ENCODE measurements at regions not wholly inside any gene's neighbourhood (a gene's known extent, or its start where the extent isn't known, plus 50 kb on each side); places are given as distances from the start of the nearest gene placed in this dataset.

- DNase-seq (no peak), ATAC-seq (no peak)
- no peaks in the 10 kb centered on the region for H3K27me3 Mint-ChIP-seq (ENCODE audit: low read depth)
- H3K4me1 Mint-ChIP-seq (ENCODE audit: low read depth): no peaks in the 10 kb centered on the region
- no peaks in the 10 kb centered on the region for H3K36me3 Mint-ChIP-seq (ENCODE audit: insufficient read depth)
- no peak overlapping the region for H3K4me3 Mint-ChIP-seq
- no peaks in the 10 kb centered on the region for H3K9me3 Mint-ChIP-seq
Measured at GRCh38 chr4:110953898-110954297, 331.0 kb upstream of the PITX2 start.

GRCh38 chr4:110955748-110956147, 332.9 kb upstream of the PITX2 start:
- no peaks in the 10 kb centered on the region for H3K36me3 Mint-ChIP-seq (ENCODE audit: insufficient read depth)
- H3K27me3 Mint-ChIP-seq (ENCODE audit: low read depth): no peaks in the 10 kb centered on the region
- ATAC-seq (no peak), DNase-seq (no peak)
- no peaks in the 10 kb centered on the region for H3K4me1 Mint-ChIP-seq (ENCODE audit: low read depth)
- H3K9me3 Mint-ChIP-seq: no peaks in the 10 kb centered on the region
- no peak overlapping the region for H3K4me3 Mint-ChIP-seq

DNA sequence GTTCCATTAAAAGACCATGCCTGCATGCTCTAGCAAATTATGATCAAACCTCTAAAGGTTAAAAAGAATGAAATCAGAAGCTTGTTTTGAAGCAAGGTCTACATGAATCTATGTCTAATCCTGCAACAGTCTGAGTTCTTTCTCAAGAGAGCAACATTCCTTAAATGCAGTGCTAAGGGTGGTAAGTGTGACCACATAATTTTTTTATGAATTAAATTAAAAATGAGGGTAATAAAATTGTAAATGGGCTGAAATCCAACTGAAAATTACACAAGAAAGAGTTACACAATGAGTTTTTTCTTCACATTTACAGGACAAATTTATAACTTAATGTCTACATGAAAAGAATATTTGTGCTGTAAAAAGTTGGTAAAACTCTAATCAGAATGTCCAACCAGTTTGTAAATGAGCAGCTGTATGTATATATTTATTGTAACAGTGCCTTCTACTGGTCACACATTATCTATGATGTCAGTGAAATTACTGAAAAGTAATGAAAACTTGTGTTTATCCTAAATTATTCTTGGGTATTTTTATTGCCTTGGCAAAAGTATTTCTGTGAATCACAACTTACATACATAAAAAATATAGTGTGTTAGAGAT, 336.3 kb upstream of the PITX2 start:
- Mint-ChIP-seq H3K27me3 (ENCODE audit: low read depth) (no peaks in the 10 kb centered on the region), H3K4me3 (no peak overlapping the region), H3K4me1 (ENCODE audit: low read depth) (no peaks in the 10 kb centered on the region), H3K36me3 (ENCODE audit: insufficient read depth) (no peaks in the 10 kb centered on the region), H3K9me3 (no peaks in the 10 kb centered on the region)
- no peak for ATAC-seq
- no peak for DNase-seq

DNA sequence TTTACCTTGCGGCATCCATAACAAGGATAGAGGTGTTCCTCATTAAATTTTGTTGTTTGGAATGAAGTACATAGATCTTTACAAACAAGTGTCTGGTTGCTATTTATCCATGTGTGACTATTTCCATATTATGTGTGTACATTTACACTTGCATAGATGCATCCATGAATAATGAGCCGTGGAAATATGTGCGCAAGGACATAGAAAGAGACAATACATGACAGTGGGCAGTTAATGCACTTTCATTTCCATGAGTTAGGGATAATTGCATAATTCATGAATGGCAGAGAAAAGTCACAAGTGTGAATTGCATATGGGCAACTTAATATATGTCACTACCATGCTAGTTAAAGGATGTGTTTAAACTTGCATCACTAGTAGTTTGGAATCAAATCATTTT, 338.2 kb upstream of the PITX2 start:
- H3K9me3 Mint-ChIP-seq: no peaks in the 10 kb centered on the region
- ATAC-seq (no peak), DNase-seq (no peak)
- H3K27me3 Mint-ChIP-seq (ENCODE audit: low read depth): no peaks in the 10 kb centered on the region
- H3K4me1 Mint-ChIP-seq (ENCODE audit: low read depth): no peaks in the 10 kb centered on the region
- H3K36me3 Mint-ChIP-seq (ENCODE audit: insufficient read depth): no peaks in the 10 kb centered on the region
- no peak overlapping the region for H3K4me3 Mint-ChIP-seq

DNA sequence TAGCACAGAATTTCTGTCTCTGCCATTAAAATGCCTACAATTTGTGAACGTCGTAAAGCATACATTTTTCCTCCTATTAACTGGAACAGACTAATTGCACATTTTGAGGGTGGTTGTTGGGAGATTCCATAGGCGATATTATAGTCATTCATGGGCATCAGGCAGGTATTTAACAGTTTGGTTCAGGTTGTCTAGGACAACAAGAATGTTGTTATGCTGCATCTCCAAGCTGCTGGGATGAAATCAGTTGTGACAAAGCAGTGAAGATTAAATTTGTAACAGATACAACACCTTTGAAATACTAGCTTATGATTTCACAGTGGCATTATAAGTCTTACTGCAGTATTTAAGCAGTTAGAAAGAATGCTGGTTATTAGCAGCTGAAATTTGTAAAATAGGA, 339.7 kb upstream of the PITX2 start:
- no peaks in the 10 kb centered on the region for H3K36me3 Mint-ChIP-seq (ENCODE audit: insufficient read depth)
- no peaks in the 10 kb centered on the region for H3K4me1 Mint-ChIP-seq (ENCODE audit: low read depth)
- H3K9me3 Mint-ChIP-seq: no peaks in the 10 kb centered on the region
- ATAC-seq (no peak), DNase-seq (no peak)
- no peak overlapping the region for H3K4me3 Mint-ChIP-seq
- H3K27me3 Mint-ChIP-seq (ENCODE audit: low read depth): no peaks in the 10 kb centered on the region

DNA sequence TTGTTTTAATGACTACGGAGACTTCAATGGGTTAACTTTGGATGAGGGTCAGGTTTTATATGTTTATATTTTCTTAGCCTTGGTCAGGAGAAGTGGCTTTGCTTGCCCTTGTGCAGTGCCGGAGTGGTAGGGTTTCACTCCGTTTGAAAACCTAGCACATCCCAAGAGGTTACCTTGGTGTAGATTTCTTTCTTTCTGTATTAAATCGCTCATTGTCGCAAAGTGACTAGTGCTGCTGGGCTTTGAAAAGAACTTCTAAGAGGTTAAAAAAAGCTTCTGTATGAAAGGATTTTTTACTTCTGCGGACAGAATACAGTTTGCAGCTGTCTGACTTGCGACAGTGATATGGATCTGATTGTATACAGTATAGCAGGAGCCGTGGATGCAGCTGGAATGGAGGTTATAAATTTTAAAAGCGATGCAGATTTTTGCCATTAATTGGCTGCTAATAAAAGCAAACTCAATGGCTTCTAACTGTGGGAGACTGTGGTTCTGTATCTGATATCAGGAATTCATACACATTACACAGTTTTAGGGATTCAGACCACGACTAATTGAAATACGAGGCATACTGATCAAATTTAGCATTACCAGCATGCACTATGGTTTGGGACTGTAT, 340.9 kb upstream of the PITX2 start:
- Mint-ChIP-seq H3K27me3 (ENCODE audit: low read depth) (no peaks in the 10 kb centered on the region), H3K4me1 (ENCODE audit: low read depth) (no peaks in the 10 kb centered on the region), H3K36me3 (ENCODE audit: insufficient read depth) (no peaks in the 10 kb centered on the region), H3K4me3 (no peak overlapping the region), H3K9me3 (no peaks in the 10 kb centered on the region)
- DNase-seq (no peak), ATAC-seq (no peak)

DNA sequence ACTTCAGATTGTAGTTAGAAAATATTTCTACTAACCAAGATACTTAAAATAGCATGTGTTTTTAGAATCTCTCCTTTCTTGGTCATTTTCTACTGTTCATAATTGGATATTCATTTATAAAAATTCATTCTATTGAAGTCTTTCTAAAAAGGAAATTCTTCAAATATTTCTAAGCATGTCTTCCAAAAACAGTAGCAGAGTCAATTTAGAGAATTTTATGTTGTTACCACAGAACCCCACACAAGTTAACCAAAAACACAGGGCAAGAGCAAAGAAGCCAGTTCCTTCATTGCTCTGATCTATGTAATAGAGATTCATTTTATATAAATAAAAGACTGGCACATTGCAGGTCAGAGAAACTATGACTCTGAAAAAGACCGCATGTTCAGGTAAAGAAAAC, 345.1 kb upstream of the PITX2 start:
- Mint-ChIP-seq H3K9me3 (no peaks in the 10 kb centered on the region), H3K4me1 (ENCODE audit: low read depth) (no peaks in the 10 kb centered on the region), H3K27me3 (ENCODE audit: low read depth) (no peaks in the 10 kb centered on the region), H3K4me3 (no peak overlapping the region), H3K36me3 (ENCODE audit: insufficient read depth) (no peaks in the 10 kb centered on the region)
- DNase-seq (no peak), ATAC-seq (no peak)

GRCh38 chr4:110970642-110971041, 347.8 kb upstream of the PITX2 start:
- no peak for ATAC-seq
- H3K4me3 Mint-ChIP-seq: no peak overlapping the region
- H3K9me3 Mint-ChIP-seq: no peaks in the 10 kb centered on the region
- no peaks in the 10 kb centered on the region for H3K4me1 Mint-ChIP-seq (ENCODE audit: low read depth)
- no peaks in the 10 kb centered on the region for H3K36me3 Mint-ChIP-seq (ENCODE audit: insufficient read depth)
- no peak for DNase-seq
- no peaks in the 10 kb centered on the region for H3K27me3 Mint-ChIP-seq (ENCODE audit: low read depth)

DNA sequence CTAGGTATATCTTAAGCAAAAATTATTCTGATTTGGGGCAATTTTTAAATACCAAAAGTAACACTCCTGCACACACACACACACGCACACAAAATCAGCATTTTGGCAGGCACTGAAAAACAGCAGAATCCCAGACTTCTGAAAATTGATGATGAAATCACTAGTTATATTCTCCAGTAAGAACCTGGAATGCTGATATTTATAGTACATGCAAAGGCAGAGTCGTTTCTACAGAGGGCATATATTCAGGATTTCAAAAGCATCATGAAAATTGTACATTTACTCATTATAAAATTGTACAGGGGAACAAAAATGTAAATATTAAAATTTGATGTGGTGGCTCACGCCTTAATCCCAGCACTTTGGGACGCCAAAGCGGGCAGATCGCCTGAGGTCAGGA, 352.5 kb upstream of the PITX2 start:
- DNase-seq (no peak), ATAC-seq (no peak)
- Mint-ChIP-seq H3K4me3 (no peak overlapping the region), H3K4me1 (ENCODE audit: low read depth) (no peaks in the 10 kb centered on the region), H3K27me3 (ENCODE audit: low read depth) (no peaks in the 10 kb centered on the region), H3K9me3 (no peaks in the 10 kb centered on the region), H3K36me3 (ENCODE audit: insufficient read depth) (no peaks in the 10 kb centered on the region)

- DNase-seq (no peak), ATAC-seq (no peak)
- no peaks in the 10 kb centered on the region for H3K27me3 Mint-ChIP-seq (ENCODE audit: low read depth)
- H3K36me3 Mint-ChIP-seq (ENCODE audit: insufficient read depth): no peaks in the 10 kb centered on the region
- H3K9me3 Mint-ChIP-seq: no peaks in the 10 kb centered on the region
- H3K4me3 Mint-ChIP-seq: no peak overlapping the region
- no peaks in the 10 kb centered on the region for H3K4me1 Mint-ChIP-seq (ENCODE audit: low read depth)
Measured at GRCh38 chr4:110977554-110977953, 354.7 kb upstream of the PITX2 start.

DNA sequence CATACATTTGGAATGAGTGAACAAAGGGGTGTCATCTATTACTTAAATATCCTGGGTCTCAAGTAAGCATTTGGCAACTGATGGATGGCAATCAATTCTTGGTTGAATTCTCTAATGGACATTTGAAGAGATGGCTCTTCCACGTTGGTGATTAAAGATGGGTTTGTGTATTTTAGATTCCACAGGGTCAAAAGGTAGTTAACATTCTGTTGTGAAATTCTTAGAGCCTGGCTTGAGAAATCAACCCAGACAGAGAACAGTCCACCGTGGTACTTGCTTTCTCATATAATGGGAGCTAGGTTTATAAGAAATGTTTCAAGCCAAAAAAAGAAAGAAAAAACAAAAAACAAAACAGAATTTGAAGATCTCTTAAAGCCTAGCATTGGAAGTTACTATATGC, 355.9 kb upstream of the PITX2 start:
- Mint-ChIP-seq H3K4me3 (no peak overlapping the region), H3K9me3 (no peaks in the 10 kb centered on the region), H3K36me3 (ENCODE audit: insufficient read depth) (no peaks in the 10 kb centered on the region), H3K4me1 (ENCODE audit: low read depth) (no peaks in the 10 kb centered on the region), H3K27me3 (ENCODE audit: low read depth) (no peaks in the 10 kb centered on the region)
- no peak for ATAC-seq
- DNase-seq: no peak

DNA sequence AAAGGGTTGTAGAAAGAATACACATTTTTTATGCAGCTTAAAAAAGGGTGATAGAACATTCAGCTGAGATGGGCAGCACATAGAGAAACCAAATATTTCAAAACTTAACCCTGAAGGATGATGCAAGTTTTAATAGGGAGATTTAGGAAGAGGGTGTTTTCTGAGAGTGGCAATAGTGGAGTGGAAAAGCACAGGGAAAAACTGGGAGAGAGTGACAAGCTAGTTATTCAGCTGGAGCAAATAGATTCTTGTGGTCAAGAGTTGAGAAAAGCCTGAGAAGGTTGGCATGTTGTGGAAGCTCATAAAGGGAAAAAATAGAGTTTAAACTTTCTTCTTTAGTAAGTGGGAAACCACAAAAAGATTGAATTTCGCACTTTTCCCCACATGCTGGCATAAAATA, 359.6 kb upstream of the PITX2 start:
- no peaks in the 10 kb centered on the region for H3K36me3 Mint-ChIP-seq (ENCODE audit: insufficient read depth)
- no peak overlapping the region for H3K4me3 Mint-ChIP-seq
- no peaks in the 10 kb centered on the region for H3K4me1 Mint-ChIP-seq (ENCODE audit: low read depth)
- DNase-seq: no peak
- ATAC-seq: no peak
- H3K27me3 Mint-ChIP-seq (ENCODE audit: low read depth): no peaks in the 10 kb centered on the region
- H3K9me3 Mint-ChIP-seq: no peaks in the 10 kb centered on the region

- Mint-ChIP-seq H3K4me3 (no peak overlapping the region), H3K36me3 (ENCODE audit: insufficient read depth) (no peaks in the 10 kb centered on the region), H3K4me1 (ENCODE audit: low read depth) (no peaks in the 10 kb centered on the region), H3K9me3 (no peaks in the 10 kb centered on the region), H3K27me3 (ENCODE audit: low read depth) (no peaks in the 10 kb centered on the region)
- ATAC-seq (no peak), DNase-seq (no peak)
Measured at GRCh38 chr4:110988722-110989121, 365.8 kb upstream of the PITX2 start.

DNA sequence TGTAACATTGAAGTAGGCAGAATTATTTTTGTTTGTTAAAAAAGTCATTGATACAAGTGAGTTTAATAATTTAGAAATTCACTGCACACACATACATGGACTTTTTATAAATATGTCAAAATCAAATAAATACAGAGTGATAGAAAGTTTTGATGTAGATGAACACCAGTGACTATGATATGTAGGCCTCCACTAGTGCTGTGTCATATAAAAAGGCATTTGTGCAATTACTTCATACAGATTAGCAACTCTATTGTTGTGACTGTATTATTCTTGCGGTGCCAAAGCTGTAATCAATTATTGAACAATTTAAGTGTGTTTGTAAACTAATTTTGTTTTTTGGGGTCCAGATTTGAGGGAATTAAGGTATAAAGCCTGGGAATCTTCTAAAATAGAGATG, 366.2 kb upstream of the PITX2 start:
- H3K36me3 Mint-ChIP-seq (ENCODE audit: insufficient read depth): no peaks in the 10 kb centered on the region
- H3K4me3 Mint-ChIP-seq: no peak overlapping the region
- DNase-seq: no peak

DNA sequence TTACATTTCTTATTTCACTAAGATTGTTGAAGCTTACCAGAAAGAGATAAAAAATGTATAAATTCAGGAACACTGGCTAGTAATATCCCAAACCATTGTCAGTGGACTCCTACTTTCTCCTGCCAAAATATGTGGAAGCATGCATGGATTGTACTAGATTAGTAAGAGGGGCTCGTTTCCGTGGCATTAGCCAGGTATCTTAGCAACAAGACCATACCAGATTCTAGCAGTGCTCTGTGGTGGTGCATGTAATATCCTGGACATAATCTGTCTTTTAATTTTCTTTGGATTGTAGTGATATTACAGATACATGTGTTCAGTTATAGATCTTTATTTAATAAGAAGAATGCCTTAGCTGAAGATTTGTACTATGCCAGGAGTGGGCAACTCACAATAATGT, 371.9 kb upstream of the PITX2 start:
- no peaks in the 10 kb centered on the region for H3K36me3 Mint-ChIP-seq (ENCODE audit: insufficient read depth)
- ATAC-seq: no peak

More for the DNA sequence above, 366.2 kb upstream of the PITX2 start:
- no peak for ATAC-seq
- Mint-ChIP-seq H3K9me3 (no peaks in the 10 kb centered on the region), H3K4me1 (ENCODE audit: low read depth) (no peaks in the 10 kb centered on the region), H3K27me3 (ENCODE audit: low read depth) (no peaks in the 10 kb centered on the region)

GRCh38 chr4:110998320-110998719, 375.4 kb upstream of the PITX2 start:
- no peaks in the 10 kb centered on the region for H3K4me1 Mint-ChIP-seq (ENCODE audit: low read depth)
- H3K4me3 Mint-ChIP-seq: no peak overlapping the region
- H3K36me3 Mint-ChIP-seq (ENCODE audit: insufficient read depth): no peaks in the 10 kb centered on the region
- H3K27me3 Mint-ChIP-seq (ENCODE audit: low read depth): no peaks in the 10 kb centered on the region
- DNase-seq (no peak), ATAC-seq (no peak)
- H3K9me3 Mint-ChIP-seq: peaks cover 3% of the 10 kb centered on the region

More for the DNA sequence above, 371.9 kb upstream of the PITX2 start:
- DNase-seq: no peak
- Mint-ChIP-seq H3K9me3 (no peaks in the 10 kb centered on the region), H3K4me1 (ENCODE audit: low read depth) (no peaks in the 10 kb centered on the region), H3K27me3 (ENCODE audit: low read depth) (no peaks in the 10 kb centered on the region), H3K4me3 (no peak overlapping the region)
